HG03457 (cell line): ENCODE measurements at regions not wholly inside any gene's neighbourhood (a gene's known extent, or its start where the extent isn't known, plus 50 kb on each side); places are given as distances from the start of the nearest gene placed in this dataset.
"Not testable (repeated sequence)": the region's sequence is repeated elsewhere in the genome, so short reads cannot be mapped to it uniquely, and the experiment has no call there.

ENCODE experiments used
- ATAC-seq: cut with Tn5 transposase; IDR thresholded peaks from one replicate; pipeline ENCODE4 v1.9.1; 2021; ENCODE audit warnings: moderate number of reproducible peaks; ENCODE audit not compliant: unreplicated experiment

DNA sequence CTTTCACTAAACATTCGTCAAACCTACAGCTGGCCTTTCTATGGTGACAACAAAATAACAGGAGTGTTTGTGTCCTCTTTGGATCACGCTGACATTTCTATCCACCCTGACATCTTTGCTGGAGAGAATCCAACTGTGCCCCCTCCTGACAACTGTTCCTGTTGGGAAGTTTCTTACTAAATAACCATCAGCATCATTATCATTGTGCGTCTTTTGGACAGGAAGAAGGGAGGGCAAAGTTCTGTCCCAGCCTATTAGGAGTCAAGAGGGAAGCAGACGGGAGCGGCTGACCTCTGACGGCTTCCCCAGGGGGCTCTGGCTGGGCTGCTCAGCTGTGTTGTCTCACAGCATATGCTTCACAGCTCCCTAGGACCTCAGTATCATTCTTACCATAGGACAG is 195.9 kb upstream of the SULF2 start:
- no peak for ATAC-seq

DNA sequence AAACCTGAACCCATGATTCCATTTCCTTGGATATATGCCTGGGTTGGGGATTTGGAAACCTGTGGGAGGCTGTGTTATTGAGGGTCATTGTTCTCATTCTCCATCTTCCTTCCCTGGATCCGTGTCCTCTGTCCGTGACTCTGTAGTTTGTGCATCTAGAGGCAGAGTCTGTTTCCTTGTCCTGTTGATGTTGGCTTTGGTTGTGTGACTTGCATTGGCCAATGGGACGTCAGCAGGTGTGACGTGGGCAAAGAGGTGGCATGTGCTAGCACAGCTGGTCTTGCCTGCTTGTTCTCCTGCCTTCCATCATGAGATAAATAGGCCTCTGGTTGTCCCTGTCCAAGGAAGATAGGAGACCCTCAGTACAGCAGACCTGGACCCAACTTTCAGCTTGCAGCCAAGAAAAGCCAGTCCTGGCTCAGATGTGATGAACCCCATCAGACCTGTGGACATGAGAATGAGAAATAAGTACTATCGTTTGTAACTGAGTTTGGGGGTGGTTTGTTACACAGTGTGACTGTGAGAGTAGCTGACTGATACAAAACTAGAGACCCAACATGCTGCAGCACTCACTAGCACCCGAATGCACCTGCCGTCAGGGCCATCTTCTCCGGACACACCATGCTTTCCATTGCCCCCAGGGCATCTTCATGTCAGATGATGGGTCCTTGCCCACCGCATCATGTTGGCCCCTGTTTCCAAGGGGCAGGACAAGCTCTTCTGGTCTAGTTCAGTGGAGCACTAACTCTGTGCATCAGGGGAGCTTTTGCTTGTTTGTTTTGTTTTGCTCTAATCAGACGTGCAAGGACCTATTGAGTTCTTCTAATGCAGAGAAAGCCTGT is 195.3 kb upstream of the SULF2 start:
- ATAC-seq, result no peak

DNA sequence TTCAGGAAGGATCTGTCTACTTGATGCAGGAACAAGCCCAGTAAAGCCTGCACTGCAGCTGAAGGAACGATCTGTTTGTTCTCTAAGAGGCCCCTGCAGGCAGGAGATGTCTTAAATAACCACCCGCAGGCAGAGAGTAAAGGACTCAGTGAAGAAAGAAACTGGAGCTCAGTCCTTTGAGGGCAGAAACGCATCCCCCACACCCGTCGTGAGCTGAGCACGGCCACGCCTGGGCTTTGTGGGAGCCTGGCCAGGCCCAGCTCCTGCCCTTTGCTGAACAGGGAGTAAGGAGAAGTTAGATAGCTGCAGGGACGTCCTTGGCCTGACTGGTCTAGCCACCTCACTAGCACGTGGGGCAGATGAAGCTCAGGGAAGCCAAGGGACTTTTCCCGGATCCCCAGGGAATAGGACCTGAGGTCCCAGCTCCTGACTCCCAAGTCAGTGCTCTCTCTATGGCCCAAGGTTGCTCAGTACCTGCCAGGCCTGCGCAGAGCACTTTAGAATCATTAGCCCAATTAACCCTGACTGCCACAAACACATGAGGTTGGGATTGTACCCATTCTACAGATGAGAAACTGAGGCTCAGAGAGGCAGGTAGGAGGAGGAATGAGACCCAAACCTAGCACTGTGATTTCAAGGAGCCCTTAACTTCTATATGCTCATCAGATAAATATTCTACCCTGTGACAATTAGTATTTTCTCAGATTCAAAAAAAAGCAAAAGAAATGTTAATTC is 194.2 kb upstream of the SULF2 start:
- ATAC-seq, result not testable (repeated sequence)

DNA sequence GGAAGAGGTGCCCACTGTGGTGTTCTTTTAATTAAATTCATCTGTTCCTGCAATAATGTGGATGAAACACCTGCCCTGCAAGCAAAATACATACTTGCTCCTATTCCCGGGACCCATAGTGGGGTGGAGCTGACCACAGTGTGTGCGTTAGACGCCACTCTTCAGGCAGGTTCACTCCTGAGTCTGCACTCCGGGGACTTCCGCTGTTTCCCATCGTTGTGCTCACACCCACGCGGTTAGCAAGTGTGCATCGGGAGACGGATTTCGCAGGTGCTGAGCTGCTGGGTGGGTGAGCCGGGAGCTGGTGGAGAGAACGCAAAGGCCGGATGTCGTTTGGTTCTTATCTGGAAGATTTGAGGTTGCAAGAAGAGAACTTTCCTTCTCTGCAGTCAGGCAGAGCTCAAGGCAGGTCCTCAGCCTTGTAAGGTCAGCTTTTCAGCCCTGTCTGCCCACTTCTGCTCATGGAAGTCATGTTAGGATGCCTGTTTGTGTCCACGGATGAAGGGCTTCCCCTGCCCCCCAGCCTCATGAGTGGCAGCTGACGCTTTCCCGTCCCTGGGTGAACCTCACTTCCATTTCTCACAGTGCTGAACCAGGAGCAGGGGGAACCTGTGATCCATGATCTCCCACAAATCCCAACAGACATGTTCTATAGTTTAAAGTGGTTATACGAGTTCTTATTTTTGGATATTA is 193.3 kb upstream of the SULF2 start:
- ATAC-seq, result not testable (repeated sequence)

DNA sequence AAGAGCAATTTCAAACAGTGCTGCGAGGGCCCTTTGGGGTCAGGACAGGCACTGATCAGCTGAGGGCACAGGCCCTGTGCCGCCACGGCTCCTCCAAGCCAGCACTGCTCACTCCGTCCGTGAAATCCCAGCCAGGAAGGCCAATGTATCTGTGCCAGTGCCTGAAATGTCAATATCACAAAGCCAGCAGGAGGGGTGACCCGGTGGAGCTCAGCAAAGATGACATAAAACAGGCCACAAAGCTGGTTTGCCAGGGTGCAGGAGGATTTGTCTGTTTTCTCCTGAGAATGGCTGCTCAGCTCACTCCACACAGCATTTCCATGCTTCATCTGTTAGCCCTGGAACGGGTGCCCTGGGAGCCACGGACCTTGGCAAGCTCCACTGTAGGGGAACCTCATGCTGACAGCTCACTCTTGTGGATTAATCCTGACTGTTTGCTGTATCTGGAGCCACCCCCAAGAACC is 192.5 kb upstream of the SULF2 start:
- not testable (repeated sequence) for ATAC-seq

DNA sequence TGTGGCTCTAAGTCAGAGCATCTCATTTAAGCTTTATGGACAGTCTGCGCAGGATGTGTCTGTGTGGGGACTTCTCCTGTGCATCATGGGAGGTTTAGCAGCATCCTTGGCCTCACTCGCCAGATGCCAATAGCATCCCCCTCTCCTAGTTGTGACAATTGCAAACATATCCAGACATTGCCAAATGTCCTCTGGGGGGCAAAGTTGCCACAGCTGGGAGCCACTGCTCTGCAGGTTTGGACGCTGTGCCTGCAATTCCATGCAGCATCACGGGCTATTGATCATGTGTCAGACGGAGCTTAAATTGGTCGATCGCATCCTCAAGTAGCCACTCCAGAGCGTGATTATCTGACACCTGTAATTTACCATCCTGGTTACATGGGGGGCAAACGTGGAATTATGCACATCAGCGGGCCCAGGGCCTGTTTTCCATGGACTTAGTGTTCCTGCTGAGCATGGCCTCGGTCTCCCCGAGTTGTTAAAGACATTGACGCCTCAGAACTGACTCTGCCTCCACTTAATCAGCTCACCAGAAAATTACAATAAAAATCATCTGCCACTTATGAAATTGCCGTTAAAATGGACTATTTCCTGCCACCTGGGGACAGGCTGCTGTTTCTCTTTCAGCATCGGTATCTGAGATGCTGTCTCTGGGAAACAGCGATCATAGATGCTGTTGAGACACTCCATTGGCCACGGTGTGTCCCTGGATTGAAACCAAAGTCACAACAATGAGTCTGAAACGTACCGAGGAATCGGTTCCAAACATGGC is 191.9 kb upstream of the SULF2 start:
- ATAC-seq, result not testable (repeated sequence)

DNA sequence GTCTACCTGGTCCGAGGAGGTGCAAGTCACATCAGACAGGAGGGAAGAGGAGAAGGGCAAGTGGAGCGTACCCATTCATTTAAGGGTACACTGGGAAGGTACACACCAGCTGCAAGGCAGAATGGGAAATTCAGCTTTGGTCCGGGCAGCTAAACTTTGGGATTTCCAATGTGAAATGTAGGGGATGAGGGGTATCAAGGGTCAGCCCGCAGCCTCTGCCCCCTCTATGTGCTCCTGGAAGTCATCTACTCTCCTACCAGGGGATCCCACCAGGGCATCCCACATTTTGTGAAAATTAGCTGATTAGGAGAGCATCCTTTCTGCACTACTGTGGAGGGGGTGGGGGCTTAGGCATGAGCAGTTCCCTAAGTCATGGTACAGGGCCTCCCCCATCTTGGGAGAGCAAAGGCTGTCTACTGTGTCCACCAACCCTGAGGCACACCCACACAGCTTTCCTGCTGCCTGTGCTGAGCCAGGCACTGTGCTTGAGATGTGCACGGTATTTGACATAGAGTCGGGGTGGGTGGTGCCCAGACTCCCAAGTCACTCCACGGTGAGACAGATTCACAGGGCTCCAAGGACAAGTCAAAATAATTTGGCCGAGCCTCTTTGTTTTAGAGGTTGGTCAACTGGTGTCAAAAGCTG is 189.1 kb upstream of the SULF2 start:
- ATAC-seq, result no peak

DNA sequence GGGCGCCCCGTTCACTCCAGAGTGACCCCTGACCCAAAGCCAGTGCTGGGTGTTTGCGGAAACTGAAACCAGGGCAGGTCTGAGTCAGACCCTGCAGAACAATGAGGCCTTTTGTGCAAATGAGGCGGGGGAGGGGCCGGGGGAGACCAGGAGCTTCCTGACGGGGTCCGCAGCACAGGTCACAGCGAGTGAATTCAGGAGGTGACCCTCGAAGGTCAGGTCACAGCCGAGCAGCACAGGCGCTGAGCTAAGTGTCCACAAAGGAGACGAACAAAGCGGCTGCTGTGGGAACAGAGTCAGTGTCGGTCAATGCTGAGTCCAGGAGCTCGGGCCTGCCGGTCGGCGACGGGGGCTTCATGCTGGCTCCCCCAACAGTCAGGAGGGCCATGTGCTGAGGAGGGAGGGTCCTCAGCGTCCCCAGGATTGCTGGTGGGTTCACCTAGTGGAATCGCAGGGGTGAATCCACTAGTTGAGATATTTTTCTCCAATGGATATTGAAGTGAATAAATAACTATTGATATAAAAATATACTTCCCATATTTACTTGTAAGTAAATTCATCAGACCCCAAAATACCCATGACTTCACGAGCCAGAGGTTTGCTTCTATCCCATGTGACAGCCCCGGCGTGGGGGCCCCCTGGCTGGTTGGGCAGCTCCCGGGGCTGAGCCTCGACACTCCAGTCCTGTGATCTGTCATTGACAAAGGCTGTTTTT is 188.4 kb upstream of the SULF2 start:
- ATAC-seq, result no peak

DNA sequence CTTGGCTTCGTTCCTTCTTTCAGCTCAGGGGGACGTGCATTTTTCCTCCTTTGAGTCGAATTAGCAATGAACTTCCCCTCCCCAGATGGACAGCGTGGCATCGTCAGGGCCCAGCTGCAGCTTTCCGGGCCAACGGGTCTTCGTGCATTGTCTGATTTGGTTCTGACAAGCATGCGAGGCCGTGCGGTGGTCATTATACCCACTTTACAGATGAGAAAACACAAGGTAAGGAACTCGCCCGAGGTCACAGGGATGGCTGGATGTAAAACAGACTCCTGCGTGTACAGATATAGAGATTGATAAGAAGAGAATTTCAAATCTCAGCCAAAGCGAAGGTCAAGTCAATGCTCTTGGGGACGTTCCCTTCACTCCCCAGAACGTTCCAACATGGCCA is 187.6 kb upstream of the SULF2 start:
- ATAC-seq, result no peak

DNA sequence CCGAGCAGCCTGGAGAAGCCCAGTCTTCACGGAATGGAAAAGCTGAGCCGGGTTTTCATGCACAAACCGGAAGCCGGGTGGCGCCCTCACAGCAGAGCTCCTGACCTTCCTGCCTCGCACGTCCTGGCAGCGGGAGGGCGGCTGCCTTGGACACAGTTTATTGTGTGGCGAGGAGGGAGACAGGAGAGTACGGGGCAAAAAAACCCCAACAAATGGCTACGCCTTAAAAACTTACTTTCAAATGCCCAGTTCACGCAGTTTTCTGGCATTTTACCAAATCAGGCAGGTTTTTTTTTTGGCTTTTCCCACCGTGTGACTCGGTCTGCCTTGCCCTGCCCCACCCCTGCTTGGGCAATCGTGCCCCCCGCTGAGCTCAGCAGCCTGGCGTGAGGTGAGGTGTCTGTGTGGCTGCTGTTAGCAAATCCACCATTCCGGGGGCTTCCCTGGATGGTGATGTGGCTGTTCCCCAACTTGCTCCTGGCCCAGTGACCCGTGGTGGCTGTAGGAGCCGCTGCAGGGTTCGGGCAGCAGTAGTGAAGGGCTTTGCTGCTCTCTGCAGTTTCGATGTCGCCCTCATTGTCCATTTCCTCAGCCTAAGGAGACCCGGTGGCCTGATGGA is 187.1 kb upstream of the SULF2 start:
- ATAC-seq, result not testable (repeated sequence)

DNA sequence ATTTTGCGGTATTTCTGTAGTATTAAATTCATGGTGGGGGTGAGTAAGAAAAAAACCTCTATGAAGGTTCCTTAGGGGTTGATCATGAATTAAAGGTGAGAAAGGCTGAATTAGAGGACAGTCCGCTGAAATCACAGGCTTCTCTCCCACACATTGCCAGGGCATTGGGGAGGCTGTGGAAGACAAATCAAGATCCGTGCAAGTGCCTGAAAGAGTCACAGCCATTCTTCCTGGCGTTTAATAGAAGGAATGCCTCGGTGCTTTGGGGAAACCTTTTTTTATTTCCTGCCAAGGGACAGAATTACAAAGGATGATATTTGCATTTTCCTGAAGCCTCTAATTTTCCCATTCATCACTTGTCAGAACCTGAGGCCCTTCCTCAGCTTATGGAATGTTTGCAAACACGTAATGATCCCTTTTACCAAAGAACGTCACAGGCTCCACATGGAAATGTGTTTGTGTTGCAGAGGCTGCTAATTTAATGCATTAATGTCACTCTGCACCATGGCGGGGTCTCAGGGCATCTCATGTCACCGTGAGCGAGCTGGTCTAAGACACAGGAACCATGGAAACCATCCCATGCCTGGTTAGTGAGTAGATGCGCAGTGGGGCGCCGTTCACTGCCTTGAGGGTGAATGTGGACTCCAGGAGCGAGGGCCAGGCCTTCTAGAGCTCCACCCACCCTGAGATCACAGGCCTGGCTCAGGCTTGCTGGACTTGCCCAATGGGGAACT is 185.9 kb upstream of the SULF2 start:
- ATAC-seq, result no peak

DNA sequence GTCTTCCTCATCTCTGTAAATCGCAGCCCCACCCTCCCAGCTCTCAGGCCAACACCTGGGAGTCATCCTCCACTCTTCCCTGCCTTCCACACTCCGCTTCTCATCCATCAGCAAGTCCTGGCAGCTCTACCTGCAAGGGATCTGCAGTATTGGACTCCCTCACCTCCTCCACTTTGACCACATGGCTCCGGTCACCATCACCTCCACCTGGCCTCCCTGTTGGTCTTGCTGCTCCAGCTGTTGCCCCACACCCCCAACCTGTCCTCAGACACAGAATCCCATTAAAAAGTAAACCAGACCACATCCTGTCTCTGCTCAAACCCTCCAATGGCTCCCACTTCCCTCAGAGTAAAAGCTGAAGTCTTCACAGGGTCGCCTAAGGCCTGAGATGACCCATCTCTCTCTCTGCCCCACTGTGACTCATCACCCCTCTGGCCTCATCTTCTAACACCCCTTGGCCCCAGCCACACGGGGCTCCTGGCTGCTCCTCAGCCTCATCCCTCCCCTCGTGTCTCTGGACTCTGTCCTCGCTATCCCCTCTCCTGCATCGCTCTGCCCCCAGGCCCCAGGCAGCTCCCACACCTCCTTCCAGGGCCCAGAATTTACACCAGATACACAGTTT is 185.1 kb upstream of the SULF2 start:
- no peak for ATAC-seq

DNA sequence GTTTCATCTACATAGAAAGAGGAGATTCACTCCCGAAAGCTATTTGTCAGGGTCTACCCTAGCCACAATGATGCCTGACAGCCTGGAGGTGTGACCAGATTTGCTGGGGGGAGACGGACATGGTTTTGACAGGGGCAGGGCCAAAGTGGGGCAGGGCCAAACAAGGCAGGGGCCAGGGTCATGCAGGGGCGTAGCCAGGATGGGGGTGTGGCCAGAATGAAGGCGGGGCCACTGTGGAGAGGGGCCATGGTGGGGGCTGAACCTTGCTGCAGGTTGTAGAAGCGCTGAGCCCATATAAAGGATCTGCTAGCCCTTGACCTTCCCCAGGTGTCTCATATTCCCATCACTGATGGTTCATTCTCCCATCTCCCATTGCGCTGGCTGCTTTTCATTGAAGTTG is 184.1 kb upstream of the SULF2 start:
- no peak for ATAC-seq

DNA sequence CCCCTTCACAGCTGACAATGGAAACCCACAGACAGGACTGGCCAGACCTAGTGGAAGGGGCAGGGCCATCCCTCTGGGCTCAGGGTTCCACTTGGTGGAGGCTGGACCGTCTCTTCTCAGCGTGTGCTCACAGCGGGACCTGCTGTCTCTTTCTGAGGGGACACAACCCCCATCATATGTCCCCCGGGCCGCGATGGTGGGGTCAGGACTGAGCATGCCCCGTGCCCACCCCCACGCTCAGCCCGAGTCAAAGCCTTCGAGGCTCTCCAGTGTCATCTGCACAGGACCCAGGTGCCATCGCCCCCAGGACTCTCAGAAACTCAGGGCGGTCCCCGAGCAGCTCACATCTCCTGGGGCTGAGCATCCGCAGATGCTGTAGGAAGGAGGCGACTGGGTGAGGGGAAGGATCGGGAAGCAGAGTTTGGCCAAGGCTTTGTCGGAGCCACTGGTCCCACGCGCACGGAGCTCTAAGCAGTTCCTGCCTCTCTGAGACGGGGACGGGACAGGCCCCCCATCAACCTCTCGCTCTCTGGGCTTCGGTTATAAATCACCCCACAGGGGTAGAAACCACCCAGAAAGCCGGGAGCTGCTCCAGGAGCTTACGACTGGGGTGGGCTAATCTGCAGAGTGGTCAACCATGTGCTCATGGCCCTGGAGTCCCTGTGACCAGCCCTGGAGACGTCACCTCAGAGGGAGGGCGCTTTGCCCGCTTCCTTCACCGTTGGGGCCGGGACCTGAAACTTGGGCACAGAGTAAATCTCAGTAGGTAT is 183.4 kb upstream of the SULF2 start:
- no peak for ATAC-seq

DNA sequence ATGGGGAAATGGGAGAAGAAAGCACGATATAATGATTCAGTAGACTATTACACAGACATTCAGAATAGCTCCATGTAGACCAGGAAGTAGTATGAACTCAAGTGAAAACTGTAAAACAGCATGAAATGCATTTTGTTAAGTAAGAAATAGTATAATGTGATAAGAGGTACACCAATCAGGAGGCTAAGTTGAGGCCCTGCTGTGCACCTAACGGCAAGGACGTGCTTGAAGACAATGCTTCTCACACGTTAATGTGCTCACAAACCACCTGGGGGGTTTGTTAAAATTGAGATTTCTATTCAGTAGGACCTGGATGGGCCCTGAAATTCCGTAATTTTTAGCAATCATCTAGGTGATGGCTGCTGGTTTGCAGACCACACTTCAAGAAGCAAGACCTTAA is 178.9 kb upstream of the SULF2 start:
- no peak for ATAC-seq

DNA sequence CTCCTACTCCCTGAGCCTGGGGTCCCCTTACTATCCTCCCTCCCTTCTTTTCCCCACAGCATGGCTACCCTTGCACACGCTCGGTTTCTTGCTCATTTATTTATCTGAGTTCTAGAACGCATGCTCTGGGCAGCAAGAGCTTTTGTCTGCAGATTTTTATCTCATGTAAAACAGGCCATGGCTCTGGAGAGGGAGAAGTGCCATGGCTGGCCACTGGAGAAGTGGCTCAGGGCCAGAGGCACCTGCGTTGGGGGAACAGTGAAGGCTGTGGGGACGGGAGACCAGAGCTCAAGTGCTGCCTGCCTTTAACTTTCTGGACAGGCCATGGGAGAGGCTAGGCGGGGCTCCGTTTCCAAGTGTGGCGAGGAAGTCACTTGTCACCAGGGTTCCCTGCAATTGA is 177.7 kb upstream of the SULF2 start:
- no peak for ATAC-seq

DNA sequence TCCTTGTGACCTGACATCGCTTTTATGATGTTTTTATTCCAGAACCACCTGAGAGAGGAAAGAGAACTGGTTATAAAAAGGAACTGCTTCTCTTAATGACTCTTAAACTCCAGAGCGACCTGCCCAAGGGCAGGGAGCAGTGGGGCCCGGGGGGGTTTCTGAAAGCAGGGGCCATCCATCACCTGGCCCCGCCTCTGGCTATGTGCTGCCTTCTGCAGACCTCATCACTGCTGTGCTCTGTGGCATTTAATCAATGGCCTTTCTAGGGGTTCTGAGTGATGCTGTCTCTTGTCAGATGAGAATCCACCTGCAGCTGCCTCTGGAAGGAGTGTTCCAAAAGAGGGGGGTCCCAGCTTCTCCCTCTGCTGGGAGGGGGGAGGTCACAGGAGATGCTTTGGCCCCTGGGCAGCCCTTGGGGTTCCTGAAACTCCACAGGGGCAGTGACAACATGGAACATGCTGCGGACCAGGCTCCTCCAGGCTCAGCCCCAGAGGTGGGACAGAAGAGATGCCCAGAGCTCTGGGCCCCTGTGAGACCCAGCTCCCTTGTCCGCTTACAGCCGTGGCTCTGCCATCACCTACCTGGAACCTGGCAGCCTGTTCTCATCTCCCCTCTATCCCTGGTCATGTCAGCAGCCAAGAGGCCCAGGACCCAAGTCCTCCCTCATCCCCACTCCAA is 177.1 kb upstream of the SULF2 start:
- no peak for ATAC-seq
